Brain microvascular endothelial cell (primary cell): ENCODE measurements at regions not wholly inside any gene's neighbourhood (a gene's known extent, or its start where the extent isn't known, plus 50 kb on each side); places are given as distances from the start of the nearest gene placed in this dataset.
"Not testable (repeated sequence)": the region's sequence is repeated elsewhere in the genome, so short reads cannot be mapped to it uniquely, and the experiment has no call there.

Experiments
- DNase-seq: peaks from one replicate; pipeline ENCODE4 v3.0.0-alpha.2; 2020
- H3K27ac ChIP-seq: fragments of 250-450 bp; sonication (Bioruptor Pico); 2 replicates; pipeline ENCODE4 v1.5.1; 2020; ENCODE audit warnings: mild to moderate bottlenecking, moderate library complexity
- H3K27me3 ChIP-seq: fragments of 250-450 bp; sonication (Bioruptor Pico); replicated peaks from 2 replicates; pipeline ENCODE4 v1.5.1; 2020; ENCODE audit warnings: mild to moderate bottlenecking
- H3K36me3 ChIP-seq: fragments of 250-450 bp; sonication (Bioruptor Pico); replicated peaks from 2 replicates; pipeline ENCODE4 v1.5.1; 2020; ENCODE audit warnings: mild to moderate bottlenecking
- H3K4me3 ChIP-seq: 2 replicates; pipeline ENCODE4 v1.5.1; 2011; ENCODE audit warnings: low read depth, mild to moderate bottlenecking, control low read depth, low read length, moderate library complexity
- in situ Hi-C: cut with HindIII; loops from 2 replicates; pipeline ENCODE4 v1.10.0; 2017; ENCODE audit warnings: low sequenced_read_pairs, low pct_ligation_motif_present
- TF ChIP-seq, protein P1 (sequence below): IDR thresholded peaks from 2 replicates; pipeline ENCODE4 v1.5.1; 2011; ENCODE audit warnings: low read depth, mild to moderate bottlenecking, moderate library complexity, low read length, control low read depth, inconsistent platforms; ENCODE audit errors: missing control alignments

DNA sequence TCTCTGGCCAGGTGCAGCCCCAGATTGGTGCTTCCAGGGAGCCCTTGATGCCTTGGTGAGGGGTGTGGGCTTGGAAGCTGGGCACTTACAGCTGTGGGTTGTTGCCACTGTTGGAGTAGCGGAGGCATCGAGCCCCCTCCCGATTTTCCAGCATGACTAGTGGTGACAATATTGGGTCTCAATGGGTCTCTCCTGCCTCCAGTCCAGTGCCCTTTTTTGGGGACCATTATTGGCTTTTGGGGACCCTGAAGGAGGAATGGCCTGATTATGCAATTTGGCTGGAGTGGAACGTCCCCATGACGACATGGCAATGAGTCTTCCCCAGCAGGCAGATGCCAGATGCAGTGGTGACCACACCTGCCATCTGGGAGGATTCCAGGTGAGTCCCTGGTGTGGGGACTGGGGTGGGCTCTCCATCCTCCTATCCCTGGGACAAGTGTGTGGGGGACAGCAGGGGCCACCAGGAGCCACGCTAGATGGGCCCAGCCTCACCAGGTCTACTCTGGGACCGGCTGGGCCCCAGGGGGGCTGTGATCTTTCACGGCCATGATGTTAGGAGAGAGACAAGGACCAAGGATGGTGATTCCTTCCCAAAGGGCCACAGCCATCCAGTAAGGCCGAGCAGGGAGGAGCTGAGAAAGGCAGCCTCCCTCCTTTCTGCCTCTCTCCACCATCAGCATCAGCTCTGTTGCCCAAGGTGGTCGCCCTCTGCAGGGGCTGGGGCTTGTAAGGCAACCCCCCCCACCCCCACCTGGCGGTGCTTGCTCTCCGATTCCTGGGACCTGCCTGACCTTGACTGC is 196.8 kb downstream of the GOLGA6L6 start:
- TF ChIP-seq, protein P1, sequence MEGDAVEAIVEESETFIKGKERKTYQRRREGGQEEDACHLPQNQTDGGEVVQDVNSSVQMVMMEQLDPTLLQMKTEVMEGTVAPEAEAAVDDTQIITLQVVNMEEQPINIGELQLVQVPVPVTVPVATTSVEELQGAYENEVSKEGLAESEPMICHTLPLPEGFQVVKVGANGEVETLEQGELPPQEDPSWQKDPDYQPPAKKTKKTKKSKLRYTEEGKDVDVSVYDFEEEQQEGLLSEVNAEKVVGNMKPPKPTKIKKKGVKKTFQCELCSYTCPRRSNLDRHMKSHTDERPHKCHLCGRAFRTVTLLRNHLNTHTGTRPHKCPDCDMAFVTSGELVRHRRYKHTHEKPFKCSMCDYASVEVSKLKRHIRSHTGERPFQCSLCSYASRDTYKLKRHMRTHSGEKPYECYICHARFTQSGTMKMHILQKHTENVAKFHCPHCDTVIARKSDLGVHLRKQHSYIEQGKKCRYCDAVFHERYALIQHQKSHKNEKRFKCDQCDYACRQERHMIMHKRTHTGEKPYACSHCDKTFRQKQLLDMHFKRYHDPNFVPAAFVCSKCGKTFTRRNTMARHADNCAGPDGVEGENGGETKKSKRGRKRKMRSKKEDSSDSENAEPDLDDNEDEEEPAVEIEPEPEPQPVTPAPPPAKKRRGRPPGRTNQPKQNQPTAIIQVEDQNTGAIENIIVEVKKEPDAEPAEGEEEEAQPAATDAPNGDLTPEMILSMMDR = no peak
- Histone ChIP-seq H3K36me3 (no peaks in the 10 kb centered on the region), H3K27ac (no peak overlapping the region), H3K27me3 (no peaks in the 10 kb centered on the region), H3K4me3 (no peak overlapping the region)
- in situ Hi-C loops = no loop called here
- DNase-seq = no peak

- H3K27me3 ChIP-seq, DNase-seq, in situ Hi-C loops, H3K27ac ChIP-seq, H3K4me3 ChIP-seq, H3K36me3 ChIP-seq: not testable (repeated sequence)
These were observed 198.0 kb downstream of the GOLGA6L6 start for GRCh38 chr15:20343395-20344211.

- H3K27me3 ChIP-seq, H3K27ac ChIP-seq, H3K4me3 ChIP-seq, DNase-seq, in situ Hi-C loops, H3K36me3 ChIP-seq: not testable (repeated sequence)
These were observed 198.8 kb downstream of the GOLGA6L6 start for GRCh38 chr15:20342601-20343394.

GRCh38 chr15:20341901-20342600 is 199.5 kb downstream of the GOLGA6L6 start:
- in situ Hi-C loops = no loop called here

DNA sequence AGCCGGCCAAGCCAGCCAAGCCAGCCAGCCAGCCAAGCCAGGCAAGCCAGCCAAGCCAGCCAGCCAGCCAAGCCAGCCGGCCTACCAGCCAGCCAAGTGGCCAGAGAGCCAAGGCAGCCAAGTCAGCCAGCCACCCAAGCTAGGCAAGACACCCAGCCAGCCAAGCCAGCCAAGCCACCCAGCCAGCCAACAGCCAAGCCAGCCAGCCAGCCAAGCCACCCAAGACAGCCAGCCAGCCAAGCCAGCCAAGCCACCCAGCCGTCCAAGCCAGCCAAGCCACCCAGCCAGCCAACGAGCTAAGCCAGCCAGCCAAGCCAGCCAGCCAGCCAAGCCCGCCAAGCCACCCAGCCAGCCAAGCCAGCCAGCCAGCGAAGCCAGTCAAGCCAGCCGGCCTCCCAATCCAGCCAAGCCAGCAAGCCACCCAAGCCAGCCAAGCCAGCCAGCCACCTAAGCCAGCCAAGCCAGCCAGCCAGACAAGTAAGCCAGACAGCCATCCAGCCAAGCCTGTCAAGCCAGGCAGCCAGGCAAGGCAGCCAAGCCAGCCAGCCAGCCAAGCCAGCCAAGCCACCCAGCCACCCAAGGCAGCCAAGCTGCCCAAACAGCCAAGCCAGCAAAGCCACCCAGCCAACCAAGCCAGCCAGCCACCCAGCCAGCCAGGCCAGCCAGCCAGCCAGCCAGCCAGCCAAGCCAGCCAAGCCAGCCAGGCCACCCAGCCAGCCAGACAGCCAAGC is 200.5 kb downstream of the GOLGA6L6 start:
- DNase-seq = peak; percentile 36
- no peak overlapping the region for H3K27ac ChIP-seq
- H3K27me3 ChIP-seq = no peaks in the 10 kb centered on the region
- H3K4me3 ChIP-seq = no peak overlapping the region
- no peaks in the 10 kb centered on the region for H3K36me3 ChIP-seq
- TF ChIP-seq, protein P1 = no peak
- in situ Hi-C loops = no loop called here

More at GRCh38 chr15:20341901-20342600, 199.5 kb downstream of the GOLGA6L6 start:
- Histone ChIP-seq H3K36me3 (no peaks in the 10 kb centered on the region), H3K27ac (no peak overlapping the region), H3K27me3 (no peaks in the 10 kb centered on the region), H3K4me3 (no peak overlapping the region)
- TF ChIP-seq, protein P1 = no peak
- DNase-seq = peak; percentile 9

DNA sequence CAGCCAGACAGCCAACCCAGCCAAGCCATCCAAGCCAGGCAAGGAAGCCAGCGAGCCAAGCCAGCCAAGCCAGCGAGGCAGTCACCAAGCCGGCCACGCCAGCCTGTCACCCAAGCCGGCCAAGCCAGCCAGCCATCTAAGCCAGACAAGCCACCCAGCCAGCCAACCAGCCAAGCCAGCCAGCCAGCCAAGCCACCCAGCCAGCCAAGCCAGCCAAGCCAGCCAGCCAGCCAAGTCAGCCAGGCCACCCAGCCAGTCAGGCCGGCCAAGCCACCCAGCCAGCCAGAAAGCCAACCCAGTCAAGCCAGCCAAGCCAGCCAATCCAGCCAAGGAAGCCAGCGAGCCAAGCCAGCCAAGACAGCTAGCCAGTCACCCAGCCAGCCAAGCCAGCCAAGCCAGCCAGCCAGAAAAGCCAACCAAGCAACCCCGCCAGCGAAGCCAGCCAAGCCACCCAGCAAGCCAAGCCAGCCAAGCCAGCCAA is 201.2 kb downstream of the GOLGA6L6 start:
- Histone ChIP-seq H3K27me3 (no peaks in the 10 kb centered on the region), H3K4me3 (no peak overlapping the region), H3K27ac (no peak overlapping the region), H3K36me3 (no peaks in the 10 kb centered on the region)
- in situ Hi-C loops = no loop called here
- peak; percentile 12 for DNase-seq
- TF ChIP-seq, protein P1 = no peak

- H3K36me3 ChIP-seq, DNase-seq, H3K27ac ChIP-seq, H3K4me3 ChIP-seq, H3K27me3 ChIP-seq, in situ Hi-C loops: not testable (repeated sequence)
These were observed 202.4 kb downstream of the GOLGA6L6 start for GRCh38 chr15:20339086-20339791.

DNA sequence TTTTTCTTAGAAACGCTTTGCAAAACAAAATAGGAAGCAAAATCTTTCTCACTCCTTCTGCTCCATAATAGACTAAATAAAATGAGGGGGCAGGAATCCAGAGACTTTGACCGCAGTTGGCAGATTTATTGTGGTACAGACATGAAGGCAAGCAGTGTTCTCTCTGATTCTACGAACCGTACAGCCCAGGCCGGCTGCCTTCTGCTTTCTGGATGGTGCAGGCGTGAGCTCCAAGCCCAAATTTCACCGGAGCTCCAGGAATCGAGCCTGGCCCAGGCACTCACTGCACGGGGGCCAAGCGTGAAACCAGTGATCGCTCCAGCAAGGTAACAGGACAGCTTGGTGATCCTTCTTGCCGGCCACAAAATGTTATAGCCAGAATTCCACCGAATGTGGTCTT is 202.9 kb downstream of the GOLGA6L6 start:
- DNase-seq, H3K27ac ChIP-seq, H3K4me3 ChIP-seq, in situ Hi-C loops, H3K27me3 ChIP-seq, H3K36me3 ChIP-seq: not testable (repeated sequence)
